Smooth muscle cell (in vitro differentiated cells): ENCODE measurements at regions not wholly inside any gene's neighbourhood (a gene's known extent, or its start where the extent isn't known, plus 50 kb on each side); places are given as distances from the start of the nearest gene placed in this dataset.
A peak's percentile ranks its signal among the peaks of the same experiment; 100 is the strongest.

ENCODE experiments used
- DNase-seq: peaks from one replicate; lab custom pipeline; 2025; ENCODE audit not compliant: unreplicated experiment; lab: John Stamatoyannopoulos, UW
- H2AFZ ChIP-seq: fragments of 200-600 bp; sonication (generic); 2 replicates; pipeline ENCODE4 v1.6.0; 2016; ENCODE audit warnings: antibody characterized with exemption, low read depth, mild to moderate bottlenecking
- H3F3A ChIP-seq: fragments of 200-600 bp; sonication (generic); 2 replicates; pipeline ENCODE4 v1.6.0; 2017; ENCODE audit warnings: antibody characterized with exemption, low read depth
- H3K27ac ChIP-seq: fragments of 200-600 bp; sonication (generic); 2 replicates; pipeline ENCODE4 v1.5.1; 2016; ENCODE audit warnings: low read depth, mild to moderate bottlenecking
- H3K27me3 ChIP-seq: fragments of 200-600 bp; sonication (generic); 2 replicates; pipeline ENCODE4 v1.6.1; 2016; ENCODE audit warnings: low read depth, mild to moderate bottlenecking
- H3K36me3 ChIP-seq: fragments of 200-600 bp; sonication (generic); 2 replicates; pipeline ENCODE4 v1.5.1; 2016; ENCODE audit warnings: low read depth
- H3K4me1 ChIP-seq: fragments of 200-600 bp; sonication (generic); 2 replicates; pipeline ENCODE4 v1.5.1; 2016; ENCODE audit warnings: low read depth
- H3K4me2 ChIP-seq: fragments of 200-600 bp; sonication (generic); 2 replicates; pipeline ENCODE4 v1.6.0; 2016; ENCODE audit warnings: mild to moderate bottlenecking
- H3K4me3 ChIP-seq: fragments of 200-600 bp; sonication (generic); 2 replicates; pipeline ENCODE4 v1.5.1; 2016; ENCODE audit warnings: mild to moderate bottlenecking
- H3K79me2 ChIP-seq: fragments of 200-600 bp; sonication (generic); 2 replicates; pipeline ENCODE4 v1.6.0; 2016; ENCODE audit warnings: low read depth, mild to moderate bottlenecking
- H3K9ac ChIP-seq: fragments of 200-600 bp; sonication (generic); 2 replicates; pipeline ENCODE4 v1.6.0; 2016; ENCODE audit warnings: low read depth
- H3K9me3 ChIP-seq: fragments of 200-600 bp; sonication (generic); replicated peaks from 2 replicates; pipeline ENCODE4 v1.5.1; 2016; ENCODE audit warnings: low read depth
- H4K20me1 ChIP-seq: fragments of 200-600 bp; sonication (generic); 2 replicates; pipeline ENCODE4 v1.6.0; 2016; ENCODE audit warnings: low read depth
- WGBS: methylation state at CpG from one replicate; pipeline ENCODE4 v1.1.7; 2016; ENCODE audit warnings: low lambda C conversion rate; 5-methylcytosine and 5-hydroxymethylcytosine counted together
- TF ChIP-seq, protein P1 (sequence below): fragments of 200-600 bp; sonication (generic); IDR thresholded peaks from 2 replicates; pipeline ENCODE4 v1.5.1; 2017; ENCODE audit warnings: borderline replicate concordance, mild to moderate bottlenecking, antibody characterized with exemption; ENCODE audit not compliant: insufficient read depth, poor library complexity, severe bottlenecking

DNA sequence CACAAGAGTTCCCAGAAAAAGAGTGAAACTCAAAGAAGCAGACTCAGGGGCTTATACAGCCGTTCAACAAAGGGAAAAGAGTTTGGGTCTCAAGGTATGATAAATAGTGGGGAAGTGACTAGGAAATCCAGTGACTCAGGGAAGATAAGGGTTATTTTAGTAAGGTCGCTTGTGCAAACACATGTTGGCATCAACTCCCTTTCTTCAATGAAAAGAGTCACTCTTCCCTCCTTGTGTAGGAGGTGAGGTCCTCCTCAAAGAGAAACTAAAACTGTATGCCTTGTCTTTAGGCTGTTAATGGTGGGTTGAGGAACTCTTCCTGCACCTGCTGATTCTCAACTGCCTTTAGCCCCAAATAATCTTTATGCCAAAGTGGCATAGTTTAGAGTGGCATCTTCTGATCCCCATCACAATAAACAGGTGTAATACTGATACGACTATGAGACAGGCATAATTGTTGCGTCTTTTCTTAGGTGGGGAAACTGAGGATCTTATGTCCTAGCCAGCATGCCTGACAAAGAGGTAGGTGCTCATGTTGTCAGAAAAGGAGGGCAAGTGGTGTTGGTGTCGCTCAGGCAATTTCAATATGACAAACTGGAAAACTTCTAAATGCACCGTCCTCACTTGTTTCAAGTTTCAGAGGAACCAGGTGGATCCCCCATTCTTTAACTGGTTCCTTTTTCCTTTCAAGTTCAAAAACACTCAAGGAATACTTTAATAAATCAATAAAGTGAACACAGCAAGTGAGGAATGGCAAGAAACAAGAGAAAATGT is 294.1 kb upstream of the RUNX1 start:
- no peak overlapping the region for H3K4me3 ChIP-seq
- no peaks in the 10 kb centered on the region for H3K4me1 ChIP-seq
- H3K79me2 ChIP-seq = no peaks in the 10 kb centered on the region
- peak overlapping the region; percentile 29 for H2AFZ ChIP-seq
- H3K4me2 ChIP-seq = peak overlapping the region; percentile 12
- no peaks in the 10 kb centered on the region for H4K20me1 ChIP-seq
- no peak for DNase-seq
- H3K27me3 ChIP-seq = no peaks in the 10 kb centered on the region
- TF ChIP-seq, protein P1, sequence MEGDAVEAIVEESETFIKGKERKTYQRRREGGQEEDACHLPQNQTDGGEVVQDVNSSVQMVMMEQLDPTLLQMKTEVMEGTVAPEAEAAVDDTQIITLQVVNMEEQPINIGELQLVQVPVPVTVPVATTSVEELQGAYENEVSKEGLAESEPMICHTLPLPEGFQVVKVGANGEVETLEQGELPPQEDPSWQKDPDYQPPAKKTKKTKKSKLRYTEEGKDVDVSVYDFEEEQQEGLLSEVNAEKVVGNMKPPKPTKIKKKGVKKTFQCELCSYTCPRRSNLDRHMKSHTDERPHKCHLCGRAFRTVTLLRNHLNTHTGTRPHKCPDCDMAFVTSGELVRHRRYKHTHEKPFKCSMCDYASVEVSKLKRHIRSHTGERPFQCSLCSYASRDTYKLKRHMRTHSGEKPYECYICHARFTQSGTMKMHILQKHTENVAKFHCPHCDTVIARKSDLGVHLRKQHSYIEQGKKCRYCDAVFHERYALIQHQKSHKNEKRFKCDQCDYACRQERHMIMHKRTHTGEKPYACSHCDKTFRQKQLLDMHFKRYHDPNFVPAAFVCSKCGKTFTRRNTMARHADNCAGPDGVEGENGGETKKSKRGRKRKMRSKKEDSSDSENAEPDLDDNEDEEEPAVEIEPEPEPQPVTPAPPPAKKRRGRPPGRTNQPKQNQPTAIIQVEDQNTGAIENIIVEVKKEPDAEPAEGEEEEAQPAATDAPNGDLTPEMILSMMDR = no peak
- 83% methylated on average over 6 of the region's 6 CpGs for WGBS
- no peak overlapping the region for H3K9ac ChIP-seq
- H3K9me3 ChIP-seq = no peaks in the 10 kb centered on the region
- H3K36me3 ChIP-seq = no peaks in the 10 kb centered on the region
- peaks cover 4% of the 10 kb centered on the region for H3F3A ChIP-seq
- no peak overlapping the region for H3K27ac ChIP-seq

DNA sequence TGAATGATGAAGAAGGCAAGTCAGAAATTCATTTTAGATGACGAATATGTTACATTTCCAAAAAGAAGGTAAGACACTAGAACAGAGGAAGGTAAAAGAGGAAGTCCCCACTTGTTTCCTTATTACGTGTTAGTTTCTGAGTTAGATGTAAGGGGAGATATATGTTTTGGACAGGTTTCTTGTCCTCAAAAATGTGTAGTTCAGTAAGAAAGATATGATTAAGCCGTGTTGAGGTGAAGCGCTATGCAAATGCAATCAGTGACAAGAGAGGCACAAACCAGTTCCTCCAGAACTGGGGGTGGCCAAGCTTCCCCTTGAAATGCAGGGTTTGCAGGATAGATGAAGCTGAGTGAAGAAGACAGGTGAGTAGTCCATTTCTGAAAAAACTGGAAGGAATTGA is 293.3 kb upstream of the RUNX1 start:
- TF ChIP-seq, protein P1 = no peak
- Histone ChIP-seq H3K27me3 (no peaks in the 10 kb centered on the region), H3K27ac (no peak overlapping the region), H3F3A (peaks cover 4% of the 10 kb centered on the region), H3K4me2 (peak overlapping the region; percentile 12), H3K9me3 (no peaks in the 10 kb centered on the region), H4K20me1 (no peaks in the 10 kb centered on the region), H3K4me3 (no peak overlapping the region), H3K79me2 (no peaks in the 10 kb centered on the region), H3K9ac (no peak overlapping the region), H3K4me1 (no peaks in the 10 kb centered on the region), H3K36me3 (no peaks in the 10 kb centered on the region), H2AFZ (peak overlapping the region; percentile 29)
- WGBS = 88% methylated on average over 4 of the region's 4 CpGs
- DNase-seq = no peak

GRCh38 chr21:35340273-35340672 is 291.2 kb upstream of the RUNX1 start:
- H3K27ac ChIP-seq = no peak overlapping the region
- H3K9ac ChIP-seq = no peak overlapping the region
- no peaks in the 10 kb centered on the region for H3K79me2 ChIP-seq
- H3K36me3 ChIP-seq = no peaks in the 10 kb centered on the region
- H3K9me3 ChIP-seq = no peaks in the 10 kb centered on the region
- no peak overlapping the region for H3K4me3 ChIP-seq
- no peak overlapping the region for H2AFZ ChIP-seq
- H3F3A ChIP-seq = peaks cover 4% of the 10 kb centered on the region
- H4K20me1 ChIP-seq = no peaks in the 10 kb centered on the region
- no peak overlapping the region for H3K4me2 ChIP-seq
- no peak for DNase-seq
- WGBS = 94% methylated on average over 2 of the region's 2 CpGs
- no peaks in the 10 kb centered on the region for H3K27me3 ChIP-seq
- TF ChIP-seq, protein P1 = no peak
- no peaks in the 10 kb centered on the region for H3K4me1 ChIP-seq

- Histone ChIP-seq H3K27me3 (no peaks in the 10 kb centered on the region), H3K9me3 (no peaks in the 10 kb centered on the region), H4K20me1 (no peaks in the 10 kb centered on the region), H3K4me2 (no peak overlapping the region), H3F3A (peaks cover 4% of the 10 kb centered on the region), H3K4me3 (no peak overlapping the region), H3K79me2 (no peaks in the 10 kb centered on the region), H2AFZ (no peak overlapping the region), H3K36me3 (no peaks in the 10 kb centered on the region), H3K4me1 (no peaks in the 10 kb centered on the region), H3K9ac (no peak overlapping the region), H3K27ac (no peak overlapping the region)
- WGBS = 96% methylated on average over 6 of the region's 6 CpGs
- no peak for DNase-seq
- TF ChIP-seq, protein P1 = no peak
Observed at GRCh38 chr21:35338881-35339632, 290.0 kb upstream of the RUNX1 start.
